ELF-1 (cell line): ENCODE measurements at regions not wholly inside any gene's neighbourhood (a gene's known extent, or its start where the extent isn't known, plus 50 kb on each side); places are given as distances from the start of the nearest gene placed in this dataset.

Experiments used
- DNase-seq: peaks from one replicate; pipeline ENCODE4 v3.0.0-alpha.2; 2016; ENCODE audit warnings: low read depth, low spot score

DNA sequence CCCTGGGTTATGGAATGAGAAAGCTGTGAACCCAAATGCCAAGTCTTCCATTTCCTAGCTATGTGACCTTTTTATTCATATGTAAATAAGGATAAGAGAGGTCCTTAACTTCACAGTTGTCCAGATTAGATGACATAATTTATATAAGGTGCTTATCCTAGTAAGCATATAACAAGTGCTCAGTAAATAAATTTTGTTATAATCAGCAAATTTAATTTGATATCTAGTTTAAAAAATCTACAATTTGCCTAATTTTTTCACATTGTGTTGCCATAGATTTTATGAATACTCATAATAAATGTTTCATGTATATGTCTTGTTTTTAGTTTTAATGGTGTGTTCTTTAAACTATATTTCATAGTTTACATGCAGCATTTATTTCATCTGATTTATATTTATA lies 130.4 kb upstream of the SPRY1 start:
- no peak for DNase-seq

DNA sequence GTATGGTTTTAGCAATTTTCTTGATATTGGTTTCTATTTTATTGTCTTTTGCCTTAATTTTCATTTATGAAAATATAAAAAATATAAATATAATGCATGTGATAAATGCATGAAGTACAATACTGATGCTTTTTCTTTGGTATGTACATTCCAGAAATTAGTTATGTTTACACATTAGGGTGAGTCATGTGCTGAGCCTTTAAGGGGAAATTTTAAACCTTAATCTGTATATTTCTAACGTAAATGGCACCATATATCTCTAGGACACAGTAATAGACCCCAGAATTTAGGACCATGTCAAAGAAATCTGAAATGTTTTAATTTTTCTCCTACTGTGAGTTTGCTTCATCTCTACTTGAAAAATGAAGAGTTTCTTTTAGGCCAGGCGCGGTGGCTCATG lies 117.8 kb upstream of the SPRY1 start:
- DNase-seq, result no peak

DNA sequence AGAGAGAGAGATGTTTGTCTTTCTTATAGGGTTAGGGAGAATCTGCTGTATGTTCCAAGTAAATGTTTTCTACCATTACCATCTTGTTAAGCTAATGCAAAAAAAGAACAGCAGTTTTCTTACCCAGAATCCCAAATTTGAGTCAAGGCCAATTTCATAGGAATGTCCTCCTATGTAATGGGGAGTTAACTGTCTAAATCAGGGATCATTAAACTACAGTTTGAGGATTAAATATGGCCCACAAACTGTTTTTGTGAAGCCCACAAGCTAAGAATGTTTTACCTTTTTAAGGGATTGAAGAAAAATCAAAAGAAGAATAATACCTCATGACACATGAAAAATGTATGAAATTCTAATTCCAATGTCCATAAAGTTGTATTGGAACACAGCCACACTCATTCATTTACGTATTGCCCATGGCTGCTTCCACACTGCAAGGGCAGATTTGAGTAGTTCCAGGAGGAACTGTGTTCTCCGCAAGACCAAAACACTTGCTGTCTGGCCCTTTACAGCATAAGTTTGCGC lies 113.2 kb upstream of the SPRY1 start:
- DNase-seq, result no peak

DNA sequence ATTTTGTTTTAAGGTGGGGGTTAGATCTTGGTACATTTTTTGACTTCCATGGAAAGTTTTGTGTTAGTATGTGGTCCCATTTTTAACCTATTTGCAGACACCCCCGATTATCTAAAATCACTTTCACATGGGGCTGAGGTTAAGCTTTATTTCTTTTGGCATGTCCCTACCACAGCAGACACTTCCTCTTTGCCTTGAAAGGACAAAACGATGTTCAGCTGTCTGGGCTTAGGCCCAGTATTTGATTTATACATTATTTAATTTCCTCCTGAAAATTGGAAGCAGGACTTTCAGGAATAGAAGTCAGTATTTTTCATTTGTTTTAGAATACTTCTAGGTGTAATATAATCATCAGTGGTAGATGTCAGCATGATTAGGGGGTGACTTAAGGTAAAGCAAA lies 112.4 kb upstream of the SPRY1 start:
- no peak for DNase-seq

DNA sequence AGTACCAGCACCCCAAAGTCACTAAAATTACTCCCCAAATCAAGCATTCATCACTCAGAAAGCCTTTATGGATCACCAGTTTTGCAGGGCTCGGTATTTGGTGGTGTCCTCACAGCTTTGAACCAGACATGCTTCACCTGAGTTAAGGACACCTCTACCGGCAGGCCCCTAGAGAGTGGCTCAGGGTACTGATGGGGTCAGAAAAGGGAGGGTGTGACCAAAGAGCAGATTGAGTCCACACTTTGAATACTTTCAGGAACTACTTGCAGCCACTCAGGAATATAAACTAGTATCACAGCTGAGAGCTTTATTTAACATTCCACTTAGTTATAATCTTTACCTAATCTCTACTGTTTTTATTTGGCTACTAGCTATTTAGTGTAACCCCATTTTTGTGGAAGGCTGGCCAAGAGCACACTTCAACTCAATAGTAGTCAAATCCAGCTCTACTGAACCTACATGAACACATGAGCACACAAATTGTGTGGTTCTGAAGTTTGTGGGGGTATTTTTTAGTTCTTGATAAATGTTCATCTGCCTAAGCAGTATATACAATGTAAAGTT lies 109.6 kb upstream of the SPRY1 start:
- no peak for DNase-seq

DNA sequence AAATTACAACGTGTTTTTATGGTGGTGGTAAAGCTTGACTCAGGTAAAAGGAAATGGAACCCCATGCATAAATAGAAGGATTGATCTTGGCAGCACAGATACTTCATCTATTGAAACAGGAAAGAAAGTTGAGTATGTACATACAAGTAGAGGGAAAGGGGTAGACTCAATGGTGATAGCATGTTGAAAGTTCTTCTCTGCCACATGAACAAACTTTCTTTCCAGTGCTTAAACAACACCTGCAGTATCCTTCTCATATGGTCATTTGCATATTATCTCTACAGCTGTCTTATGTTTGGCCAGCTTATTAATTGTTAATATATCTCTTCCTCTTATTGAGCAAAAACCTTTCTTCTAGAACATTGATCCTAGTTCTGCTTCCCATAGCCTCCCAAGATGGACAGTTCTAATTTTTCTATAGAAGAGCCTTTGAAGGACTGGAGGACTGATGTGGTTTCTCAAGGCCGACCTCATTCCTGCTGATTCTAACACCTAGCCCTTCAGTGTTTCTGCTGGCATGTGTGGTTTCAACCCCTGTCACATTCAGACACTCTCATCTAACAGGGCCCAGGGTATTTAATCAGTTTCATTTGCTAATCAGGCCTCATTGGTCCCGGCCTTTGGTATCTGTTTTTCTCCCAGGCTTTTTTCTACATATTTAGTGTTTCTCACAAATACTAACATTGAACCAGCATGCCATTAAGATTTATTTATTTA lies 108.1 kb upstream of the SPRY1 start:
- no peak for DNase-seq

DNA sequence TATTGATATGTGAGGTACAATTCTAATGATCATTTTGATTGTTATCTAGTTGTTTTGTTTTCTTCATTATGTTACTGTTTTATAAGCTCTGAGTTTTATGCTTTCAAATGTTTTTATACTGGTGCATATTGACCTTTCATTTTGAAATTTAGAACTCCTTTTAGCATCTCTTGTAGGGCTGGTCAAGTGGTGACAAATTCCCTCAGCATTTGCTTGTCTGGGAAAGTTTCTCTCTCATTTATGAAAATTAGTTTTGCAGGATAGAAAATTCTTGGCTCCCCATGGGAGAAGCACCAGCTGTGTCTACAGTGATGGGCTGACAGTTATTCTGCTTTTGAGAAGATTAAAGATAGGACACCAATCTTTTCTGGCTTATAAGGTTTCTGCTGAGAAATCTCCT lies 105.3 kb upstream of the SPRY1 start:
- no peak for DNase-seq

DNA sequence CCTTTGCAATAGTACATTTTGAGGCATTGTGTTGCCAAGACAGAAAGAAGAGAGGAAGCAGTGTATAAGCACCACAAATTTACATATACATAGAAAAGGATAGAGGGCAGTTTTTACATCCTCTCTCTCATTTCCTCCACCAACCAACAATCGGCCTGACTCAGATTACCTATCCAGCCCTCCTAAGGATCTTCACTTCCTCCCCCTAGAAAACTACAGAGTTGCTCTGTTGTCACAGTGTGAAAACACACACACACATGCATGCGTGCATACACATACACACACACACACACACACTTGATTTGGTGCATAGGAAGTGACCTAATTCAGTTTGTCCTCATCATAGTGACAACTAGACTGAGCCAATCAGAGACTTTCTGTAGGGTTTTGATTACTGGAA lies 98.8 kb upstream of the SPRY1 start:
- DNase-seq, result no peak

DNA sequence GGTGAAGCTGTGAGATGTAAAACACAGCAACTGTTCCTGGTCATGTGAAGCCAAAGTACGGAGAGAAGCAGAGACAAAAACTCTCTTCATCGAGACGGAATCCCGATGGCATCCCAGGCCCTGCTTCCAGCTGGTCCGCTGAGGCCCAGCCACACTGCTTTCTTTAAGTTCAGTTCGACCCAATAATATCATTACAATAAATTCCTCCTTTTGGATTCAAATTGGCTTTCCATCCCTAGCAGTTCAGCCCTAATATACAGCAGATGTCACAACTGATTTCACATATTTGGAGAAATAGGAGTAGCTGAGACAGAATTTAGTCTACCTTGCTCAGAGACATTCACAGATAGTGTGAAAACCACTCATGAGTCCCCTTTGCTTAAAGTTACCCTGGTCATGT lies 98.3 kb upstream of the SPRY1 start:
- no peak for DNase-seq

DNA sequence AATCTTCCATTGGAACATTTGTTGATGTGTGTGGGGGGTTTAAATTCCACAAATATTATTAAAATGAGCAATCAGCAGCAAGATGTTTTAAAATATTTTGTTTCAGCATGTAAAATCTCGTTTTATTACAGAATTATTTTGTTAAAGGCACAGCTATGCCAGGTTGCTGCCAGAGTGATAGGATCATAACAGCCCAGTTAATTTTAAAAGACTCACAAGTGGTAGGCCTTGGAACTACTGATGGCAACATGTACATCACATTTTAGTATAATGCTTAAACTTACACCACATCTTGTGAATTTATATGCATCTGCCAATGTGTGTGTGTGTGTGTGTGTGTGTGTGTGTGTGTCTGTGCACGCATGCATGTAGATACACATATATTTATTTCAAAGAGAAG lies 97.8 kb upstream of the SPRY1 start:
- DNase-seq, result no peak

DNA sequence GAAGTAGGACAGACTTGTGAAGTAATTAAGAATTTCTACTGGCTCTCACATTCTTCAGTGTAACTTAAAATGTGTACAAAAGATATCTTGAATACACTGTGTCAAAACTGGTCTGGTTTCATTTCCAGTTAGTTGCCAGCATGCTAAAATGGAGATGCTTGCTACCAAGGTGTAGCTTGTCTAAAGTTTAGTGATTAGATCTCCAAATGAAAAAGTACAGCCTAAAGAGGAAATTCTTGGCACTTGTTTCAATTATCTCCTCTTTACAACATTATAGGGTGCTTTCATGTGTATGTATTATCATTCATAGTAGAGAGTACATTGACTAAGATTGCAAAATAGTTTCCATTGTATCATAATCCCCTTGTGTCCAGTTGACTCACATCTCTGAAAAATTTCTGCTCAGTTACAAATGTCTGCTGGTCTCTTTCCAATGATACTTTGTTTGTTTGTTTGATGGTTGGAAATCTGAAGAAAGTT lies 97.3 kb upstream of the SPRY1 start:
- no peak for DNase-seq

DNA sequence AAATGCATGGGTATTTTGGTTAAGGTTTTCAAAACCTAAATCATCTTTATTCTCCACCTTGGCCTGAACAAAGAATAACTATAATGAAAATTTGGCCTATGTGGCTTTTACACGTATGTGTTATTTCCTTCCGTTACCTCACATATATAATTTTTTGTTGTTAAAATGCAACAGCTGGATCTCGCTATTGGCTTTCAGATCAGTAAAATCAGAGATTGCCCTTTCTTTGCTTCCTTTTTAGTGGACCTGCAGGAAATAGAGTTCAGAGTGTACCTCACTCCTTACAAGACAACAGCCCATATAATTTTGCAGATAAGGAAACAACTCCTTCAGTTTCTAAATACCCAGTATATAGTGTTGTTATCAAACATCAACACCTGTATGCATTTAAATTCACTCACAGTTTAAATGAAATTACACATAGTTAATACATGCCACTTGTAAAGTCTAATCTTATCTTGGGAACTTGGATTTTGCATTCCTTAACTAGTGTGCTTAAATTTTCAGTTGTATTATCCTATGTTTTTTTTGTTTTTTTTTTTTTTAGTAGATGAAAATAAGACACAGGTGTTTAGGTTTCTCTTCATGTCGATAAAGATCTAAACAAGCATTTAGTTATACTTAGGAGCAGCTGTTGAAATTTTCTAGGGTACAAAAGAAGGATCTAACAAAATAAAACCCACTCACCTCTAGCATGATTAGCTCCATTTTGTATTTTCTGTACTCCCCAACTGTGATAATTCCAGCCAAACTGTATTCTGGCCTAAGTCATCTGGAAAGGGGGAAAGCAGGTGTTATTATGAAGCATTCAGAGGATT lies 96.2 kb upstream of the SPRY1 start:
- DNase-seq, result no peak

DNA sequence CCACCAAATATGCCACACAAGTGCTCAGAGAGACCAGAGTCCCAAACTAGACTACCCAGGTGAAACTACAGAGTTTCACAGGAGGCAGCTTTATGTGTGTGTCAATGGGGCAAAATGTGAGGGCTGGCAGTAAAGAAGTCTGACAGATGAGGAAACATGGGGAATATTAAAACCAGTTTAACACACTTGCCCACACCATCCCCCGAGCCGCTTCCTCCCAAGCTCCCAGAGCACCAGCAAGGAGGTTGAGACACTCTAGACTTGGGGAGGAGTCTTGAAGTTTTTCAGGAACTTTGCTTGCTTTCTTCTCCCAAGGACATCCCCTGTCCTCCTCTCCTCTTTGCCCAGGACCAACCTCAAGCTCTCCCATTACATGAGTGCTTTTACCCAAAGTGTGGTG lies 94.7 kb upstream of the SPRY1 start:
- no peak for DNase-seq

DNA sequence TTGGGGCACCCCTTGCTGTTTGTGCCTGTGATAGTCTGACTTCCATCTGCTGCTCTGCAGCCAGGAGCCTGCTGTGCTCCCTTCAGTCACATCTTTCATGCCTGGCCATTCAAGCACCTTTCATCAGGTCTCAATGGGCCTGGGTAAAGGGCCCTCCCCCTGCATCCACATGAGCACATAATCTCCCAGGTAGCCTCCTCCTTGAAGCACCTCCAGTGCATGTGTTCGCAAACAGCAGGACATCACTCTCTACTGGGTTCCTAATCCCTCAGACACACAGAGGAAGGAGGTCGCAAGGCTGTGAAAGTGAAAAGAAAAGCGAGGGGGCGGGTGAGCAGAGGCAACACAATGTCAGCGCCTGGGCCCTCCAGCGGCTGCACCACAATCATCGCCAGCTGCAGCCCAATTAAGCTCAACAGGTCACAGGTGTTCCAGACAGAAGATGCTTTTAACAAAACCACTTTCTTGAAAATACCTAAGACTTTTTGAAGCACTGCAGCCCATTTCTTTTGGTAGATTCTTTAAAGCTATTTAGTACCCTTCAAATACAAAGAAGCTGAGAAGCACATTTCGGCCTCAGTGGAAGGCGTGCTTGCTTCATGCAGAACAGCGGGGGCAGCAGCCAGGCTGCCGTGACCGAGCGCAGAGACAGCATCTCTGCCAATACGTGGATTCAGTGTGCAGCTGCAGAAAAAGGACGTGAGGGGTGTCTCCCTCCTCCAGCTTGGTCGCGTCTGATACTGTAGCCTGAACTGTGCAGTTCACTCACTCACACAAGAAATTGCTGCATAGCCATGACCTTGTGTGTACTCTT lies 92.2 kb upstream of the SPRY1 start:
- DNase-seq, result peak; percentile 83

DNA sequence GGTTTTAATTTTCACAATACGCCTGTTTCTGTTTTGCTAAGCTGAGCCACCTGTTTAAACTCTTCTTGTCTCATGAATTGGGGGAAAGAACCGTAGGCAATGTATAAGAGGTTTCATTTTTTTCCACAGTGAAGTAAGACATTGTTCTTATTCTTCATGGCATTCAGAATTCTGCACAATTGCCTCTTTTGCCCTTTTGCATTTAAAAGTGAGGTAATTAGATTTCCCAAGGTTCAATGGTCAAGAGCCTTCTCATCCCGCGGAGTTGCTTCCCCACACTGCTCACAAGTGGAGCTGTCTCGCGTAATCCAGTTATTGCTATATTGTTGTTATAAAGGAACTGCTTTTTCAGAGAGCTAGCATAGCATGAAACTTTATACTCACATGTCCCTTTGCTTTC lies 90.9 kb upstream of the SPRY1 start:
- no peak for DNase-seq

DNA sequence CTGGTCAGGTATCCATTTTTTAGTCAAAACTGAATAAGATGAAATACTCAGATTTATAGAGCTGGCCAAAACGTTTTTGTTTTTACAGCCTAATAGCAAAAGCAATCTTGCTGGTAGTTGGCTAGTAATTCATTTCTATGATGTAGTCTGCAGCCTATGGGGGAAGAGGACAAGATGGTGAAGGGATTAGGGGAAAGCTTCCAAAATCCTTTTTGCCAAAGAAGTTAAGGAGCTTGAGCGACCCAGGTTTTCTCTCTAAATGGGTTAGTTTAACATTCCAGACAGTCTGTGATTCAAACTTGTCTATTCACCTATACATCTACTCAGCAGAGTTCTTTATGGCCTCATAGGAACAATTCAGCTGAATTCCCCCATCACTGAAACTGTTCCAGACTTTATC lies 89.8 kb upstream of the SPRY1 start:
- DNase-seq, result no peak

DNA sequence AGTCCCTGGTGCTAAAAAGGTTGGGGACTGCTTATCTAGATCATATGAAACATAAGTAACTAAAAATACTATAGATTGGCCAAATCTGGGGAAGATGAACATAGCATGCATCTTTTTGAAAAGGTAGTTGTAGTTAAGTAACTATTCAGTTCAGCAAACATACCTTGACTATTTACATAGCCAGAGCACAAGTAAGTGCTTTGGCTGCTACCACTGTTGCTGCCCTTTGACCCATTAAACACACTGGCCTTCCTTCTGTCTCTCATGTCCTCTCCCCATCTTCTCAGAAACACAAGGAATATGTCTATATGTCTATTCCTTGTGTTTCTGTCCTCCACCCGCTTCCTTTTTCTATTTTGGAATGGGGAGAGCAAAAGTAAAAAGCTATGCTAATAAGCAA lies 87.9 kb upstream of the SPRY1 start:
- DNase-seq, result no peak

DNA sequence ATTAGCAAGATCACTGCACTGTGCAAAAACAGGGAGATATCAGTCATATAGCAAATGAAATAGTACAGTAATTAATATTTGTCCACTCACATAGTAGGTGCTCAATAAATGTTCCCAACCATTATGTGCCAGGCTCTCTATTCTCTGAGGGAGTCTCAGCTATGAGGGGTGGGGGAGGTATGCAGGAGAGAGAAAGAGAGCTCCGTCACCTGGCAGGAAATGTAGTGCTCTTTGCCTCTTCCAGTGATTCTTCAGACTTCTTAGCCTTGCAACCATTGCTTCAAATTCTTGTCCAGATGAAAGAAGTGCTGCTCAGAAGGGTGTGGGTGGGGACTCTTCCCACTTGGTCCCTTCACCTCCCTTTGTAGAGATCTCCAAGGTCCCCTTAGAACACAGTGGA lies 84.5 kb upstream of the SPRY1 start:
- no peak for DNase-seq

DNA sequence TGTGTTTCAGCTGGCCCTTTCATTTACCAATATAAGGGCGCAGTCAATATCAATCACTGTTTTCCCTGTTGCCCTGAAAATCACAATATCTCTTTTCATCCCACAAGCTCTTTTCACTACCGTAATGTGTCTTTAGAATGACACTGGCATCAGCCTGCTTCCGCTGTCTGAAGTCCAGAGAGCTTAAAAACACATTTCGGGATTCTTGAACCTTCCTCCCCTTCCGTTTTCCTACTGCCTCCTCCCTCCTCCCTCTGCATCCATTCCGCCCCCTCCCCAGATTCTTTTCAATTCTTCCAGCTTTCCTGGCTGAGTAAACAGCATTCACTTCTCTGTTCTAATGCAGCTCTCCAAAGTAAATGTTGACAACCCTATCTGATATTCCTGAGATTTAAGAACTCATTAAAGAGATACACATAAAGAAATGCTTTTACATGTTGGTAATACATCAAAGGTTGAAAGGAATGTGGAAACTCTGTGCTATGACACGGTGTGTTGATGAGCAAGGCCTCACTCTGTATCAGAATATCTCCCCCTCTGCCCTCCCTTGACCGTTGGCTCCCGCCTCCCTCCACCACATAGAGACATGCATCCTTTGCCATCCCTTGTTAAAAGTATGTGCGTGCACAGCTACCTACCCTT lies 83.5 kb upstream of the SPRY1 start:
- DNase-seq, result no peak

DNA sequence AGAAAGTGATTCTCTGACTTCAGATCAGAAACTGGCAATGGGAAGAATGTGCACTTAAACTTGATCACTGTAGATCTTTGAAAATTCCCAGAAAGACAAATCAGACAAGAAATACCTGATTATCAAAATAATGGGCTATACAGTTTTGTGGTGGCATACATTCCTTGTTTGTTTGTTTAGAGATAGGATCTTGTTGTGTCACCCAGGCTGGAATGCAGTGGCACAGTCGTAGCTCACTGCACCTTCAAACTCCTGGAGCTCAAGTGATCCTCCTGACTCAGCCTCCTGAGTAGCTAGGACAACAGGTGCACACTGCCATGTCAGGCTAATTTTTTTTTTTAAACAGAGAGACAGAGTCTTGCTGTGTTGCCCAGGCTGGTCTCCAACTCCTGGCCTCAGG lies 81.0 kb upstream of the SPRY1 start:
- no peak for DNase-seq

DNA sequence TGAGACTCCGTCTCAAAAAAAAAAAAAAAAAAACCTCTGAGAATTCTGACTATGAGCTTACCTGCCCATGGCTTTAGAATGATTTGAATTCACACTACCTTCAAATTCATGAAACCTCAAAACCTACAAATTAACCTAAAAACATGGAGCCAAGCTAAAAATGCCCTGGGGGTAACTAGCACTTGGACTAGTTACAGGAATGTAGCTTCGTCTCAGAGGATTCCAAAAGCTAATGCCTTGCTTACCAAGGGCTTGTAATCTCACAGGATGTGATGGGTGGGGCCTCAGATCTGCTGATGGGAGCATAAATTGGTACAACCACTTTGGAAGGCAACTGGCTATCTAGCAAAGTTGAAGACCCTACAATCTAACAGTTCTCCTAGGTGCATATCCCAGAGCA lies 79.4 kb upstream of the SPRY1 start:
- peak; percentile 18 for DNase-seq
